ENCODE measurements at regions not wholly inside any gene's neighbourhood (a gene's known extent, or its start where the extent isn't known, plus 50 kb on each side); places are given as distances from the start of the nearest gene placed in this dataset.
"Not testable (repeated sequence)": the region's sequence is repeated elsewhere in the genome, so short reads cannot be mapped to it uniquely, and the experiment has no call there.

DNA sequence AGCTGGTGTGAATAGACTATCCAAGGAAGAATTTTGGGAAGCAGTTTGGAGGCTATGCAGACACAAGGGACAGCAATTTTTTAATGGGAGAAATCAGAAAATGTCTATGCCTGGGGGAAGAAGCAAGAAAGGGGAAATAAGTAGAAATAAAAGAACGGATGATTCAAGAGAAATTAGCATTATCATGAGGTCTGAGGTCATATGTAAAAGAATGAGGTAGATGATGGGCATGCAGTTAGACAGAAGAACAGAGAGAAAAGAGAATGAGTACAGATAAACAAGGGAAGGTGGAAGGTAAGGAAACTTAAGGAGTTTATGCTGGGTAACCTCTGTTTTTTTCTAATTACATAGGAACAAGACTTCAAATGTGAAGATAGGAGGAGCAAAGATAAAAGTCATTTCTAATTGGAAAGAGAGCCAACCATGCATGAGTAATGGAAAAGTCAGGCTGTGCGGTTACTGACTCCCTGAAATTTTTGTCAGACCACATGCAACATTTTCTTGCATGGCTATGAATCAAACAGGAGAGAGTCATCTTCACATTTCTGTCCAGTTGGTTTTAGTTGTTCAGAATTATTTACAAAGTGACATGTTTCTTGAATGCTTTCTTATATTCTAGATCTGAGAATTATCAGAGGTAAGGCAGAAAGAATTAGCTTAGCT, 101.0 kb upstream of the PIK3R1 start:
- no peak for DNase-seq

DNA sequence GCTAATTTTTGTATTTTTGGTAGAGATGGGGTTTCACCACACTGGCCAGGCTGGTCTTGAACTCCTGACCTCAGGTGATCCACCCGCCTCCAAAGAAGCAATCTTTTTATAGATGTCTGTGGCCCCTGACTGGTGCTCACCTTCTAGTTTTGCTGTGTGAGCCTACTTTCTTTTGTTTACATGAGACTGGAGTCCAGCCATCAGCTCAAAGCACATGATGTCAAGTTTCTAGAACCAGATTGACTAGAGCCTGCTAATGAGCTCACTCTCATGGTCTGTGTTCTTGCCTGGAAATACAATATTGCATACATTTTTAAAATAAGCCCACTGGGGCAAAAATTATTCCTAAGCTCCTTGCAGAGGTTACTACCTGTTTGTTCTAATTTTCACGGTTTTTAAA, 102.9 kb upstream of the PIK3R1 start:
- no peak for DNase-seq

GRCh38 chr5:68110894-68111293, 104.7 kb upstream of the PIK3R1 start:
- no peak for DNase-seq

DNA sequence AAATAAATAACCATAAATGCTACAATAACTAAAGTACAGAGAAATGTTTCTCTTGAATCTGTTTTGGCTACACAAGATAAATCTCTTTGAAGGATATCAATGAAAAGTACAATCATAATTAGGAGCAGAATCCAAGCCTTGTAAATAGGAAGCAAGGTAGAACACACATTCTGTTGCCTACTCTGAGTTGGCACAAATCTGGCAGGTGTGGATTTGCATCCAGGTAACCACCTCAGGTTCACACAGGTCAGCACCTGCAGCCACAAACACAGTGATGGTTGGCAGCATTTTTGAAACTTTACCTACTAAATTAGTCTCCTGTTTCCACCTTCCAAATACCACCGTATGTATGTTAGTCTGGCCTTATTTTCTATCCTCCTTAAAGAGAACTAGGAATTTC, 105.3 kb upstream of the PIK3R1 start:
- DNase-seq, result no peak

- DNase-seq, result not testable (repeated sequence)
Observed at GRCh38 chr5:68104217-68104616, 111.3 kb upstream of the PIK3R1 start.

DNA sequence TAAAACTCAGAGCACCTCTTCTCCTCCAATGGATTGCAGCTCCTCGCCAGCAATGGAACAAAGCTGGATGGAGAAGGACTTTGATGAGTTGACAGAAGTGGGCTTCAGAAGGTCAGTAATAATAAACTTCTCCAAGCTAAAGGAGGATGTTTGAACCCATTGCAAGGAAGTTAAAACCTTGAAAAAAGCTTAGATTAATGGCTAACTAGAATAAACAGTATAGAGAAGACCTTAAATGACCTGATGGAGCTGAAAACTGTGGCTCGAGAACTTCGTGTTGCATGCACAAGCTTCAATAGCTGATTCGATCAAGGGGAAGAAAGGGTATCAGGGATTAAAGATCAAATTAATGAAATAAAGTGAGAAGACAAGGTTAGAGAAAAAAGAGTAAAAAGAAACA, 112.3 kb upstream of the PIK3R1 start:
- DNase-seq, result not testable (repeated sequence)

DNA sequence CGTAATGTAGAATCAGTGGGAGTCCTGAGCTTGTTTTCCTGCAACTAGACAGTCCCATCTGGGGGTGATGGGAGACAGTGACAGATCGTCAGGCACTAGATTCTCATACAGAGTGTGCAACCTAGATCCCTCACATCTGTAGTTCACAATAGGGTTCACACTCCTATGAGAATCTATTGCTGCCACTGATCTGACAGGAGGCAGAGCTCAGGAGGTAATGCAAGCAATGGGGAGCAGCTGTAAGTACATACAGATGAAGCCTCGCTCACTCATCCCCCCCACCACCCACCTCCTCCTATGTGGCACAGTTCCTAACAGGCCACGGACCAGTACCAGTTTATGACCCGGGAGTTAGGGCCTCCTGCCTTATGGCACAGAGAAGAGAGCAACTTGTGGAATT, 116.2 kb upstream of the PIK3R1 start:
- DNase-seq, result no peak

DNA sequence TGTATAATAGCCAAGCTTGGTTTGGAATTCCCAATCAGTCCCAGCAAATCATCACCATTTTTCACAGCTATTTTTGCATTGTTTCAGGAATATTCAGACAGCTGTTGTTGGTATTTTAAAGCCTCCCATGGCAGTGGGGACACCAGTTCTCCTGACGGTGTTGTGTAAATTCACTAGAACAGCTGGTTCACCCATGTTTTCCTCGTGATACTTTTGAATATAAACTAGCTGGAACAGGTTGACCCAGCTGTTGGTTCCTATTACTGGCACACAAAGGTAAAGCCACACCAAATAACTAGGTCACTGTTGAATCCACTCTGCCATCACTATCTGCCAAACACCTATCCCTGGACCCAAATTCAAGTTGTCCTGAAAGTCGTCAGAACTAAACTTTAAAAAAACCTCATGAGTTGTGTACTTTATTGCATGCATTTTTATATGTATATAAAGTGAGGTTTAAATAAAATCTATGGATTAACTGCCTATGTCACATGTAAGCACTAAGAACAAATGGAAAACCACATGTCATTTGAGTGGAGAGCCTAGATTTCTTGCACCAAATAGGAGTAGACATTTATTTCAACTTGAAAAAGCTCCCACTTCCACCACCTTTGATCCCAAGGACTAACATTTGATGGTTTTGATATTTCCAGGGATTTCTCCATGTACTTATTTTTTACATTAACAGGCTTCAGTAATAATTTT, 121.9 kb upstream of the PIK3R1 start:
- no peak for DNase-seq

GRCh38 chr5:68088302-68088701, 127.3 kb upstream of the PIK3R1 start:
- no peak for DNase-seq

GRCh38 chr5:68087866-68088265, 127.7 kb upstream of the PIK3R1 start:
- DNase-seq, result no peak

GRCh38 chr5:68086857-68087256, 128.7 kb upstream of the PIK3R1 start:
- DNase-seq, result no peak

- DNase-seq, result no peak
Observed at GRCh38 chr5:68086439-68086838, 129.1 kb upstream of the PIK3R1 start.

DNA sequence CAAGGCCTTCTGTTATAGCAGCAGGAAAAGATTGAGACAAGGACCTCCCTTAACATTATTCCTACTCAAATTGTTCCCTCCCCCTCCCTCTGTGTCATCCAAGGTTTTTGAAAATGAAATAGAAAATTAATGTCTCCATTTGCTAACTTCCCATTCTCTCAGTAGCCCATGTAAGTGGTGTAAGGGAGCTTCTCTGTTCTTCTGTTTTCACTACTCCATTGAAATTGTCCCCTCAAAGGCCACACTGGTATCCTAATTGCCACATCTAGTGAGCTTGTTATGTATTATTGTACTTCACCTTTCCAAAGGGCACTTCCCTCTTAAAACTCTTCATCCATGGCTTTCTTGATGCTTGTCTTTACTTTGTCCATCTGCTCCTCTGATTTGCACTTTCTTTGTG, 131.2 kb upstream of the PIK3R1 start:
- no peak for DNase-seq

DNA sequence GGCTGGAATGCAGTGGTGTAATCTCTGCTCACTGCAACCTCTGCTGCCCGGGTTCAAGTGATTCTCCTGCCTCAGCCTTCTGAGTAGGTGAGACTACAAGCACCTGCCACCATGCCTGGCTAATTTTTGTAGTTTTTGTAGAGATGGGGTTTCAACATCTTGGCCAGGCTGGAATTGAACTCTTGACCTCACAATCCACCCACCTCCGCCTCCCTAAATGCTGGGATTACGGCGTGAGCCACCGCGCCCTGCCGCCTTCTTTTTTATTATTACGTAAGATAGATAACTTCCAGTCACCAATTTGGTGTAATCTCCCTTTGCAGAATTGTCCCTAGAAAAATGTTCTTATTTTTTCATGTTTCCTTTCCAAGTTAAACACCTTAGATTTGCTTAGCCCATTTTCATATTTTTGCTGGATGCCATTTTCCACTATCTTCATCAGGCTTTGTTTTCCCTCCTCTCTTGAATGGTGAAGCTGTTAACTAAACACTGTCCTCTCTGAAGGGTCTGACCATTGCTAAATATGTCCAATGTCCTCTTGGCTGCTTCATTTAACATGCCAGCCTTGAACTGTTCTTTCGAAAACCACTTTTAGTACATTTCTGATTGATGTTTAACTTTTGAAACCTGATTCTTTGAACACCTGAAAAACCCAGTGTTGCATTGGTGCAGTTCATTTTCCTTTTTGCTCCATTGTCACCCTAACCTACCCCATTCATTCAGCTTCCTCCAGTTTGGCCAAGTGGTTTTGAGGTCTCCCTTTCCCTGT, 135.1 kb upstream of the PIK3R1 start:
- DNase-seq, result no peak

- no peak for DNase-seq
Observed at GRCh38 chr5:68077349-68077894, 138.1 kb upstream of the PIK3R1 start.

- no peak for DNase-seq
Observed at GRCh38 chr5:68074633-68075032, 140.9 kb upstream of the PIK3R1 start.

GRCh38 chr5:68074048-68074632, 141.4 kb upstream of the PIK3R1 start:
- no peak for DNase-seq

- DNase-seq, result no peak
Observed at GRCh38 chr5:68071736-68072135, 143.8 kb upstream of the PIK3R1 start.

GRCh38 chr5:68071282-68071632, 144.3 kb upstream of the PIK3R1 start:
- DNase-seq, result no peak

- DNase-seq, result no peak
Observed at GRCh38 chr5:68070591-68071281, 144.8 kb upstream of the PIK3R1 start.

DNA sequence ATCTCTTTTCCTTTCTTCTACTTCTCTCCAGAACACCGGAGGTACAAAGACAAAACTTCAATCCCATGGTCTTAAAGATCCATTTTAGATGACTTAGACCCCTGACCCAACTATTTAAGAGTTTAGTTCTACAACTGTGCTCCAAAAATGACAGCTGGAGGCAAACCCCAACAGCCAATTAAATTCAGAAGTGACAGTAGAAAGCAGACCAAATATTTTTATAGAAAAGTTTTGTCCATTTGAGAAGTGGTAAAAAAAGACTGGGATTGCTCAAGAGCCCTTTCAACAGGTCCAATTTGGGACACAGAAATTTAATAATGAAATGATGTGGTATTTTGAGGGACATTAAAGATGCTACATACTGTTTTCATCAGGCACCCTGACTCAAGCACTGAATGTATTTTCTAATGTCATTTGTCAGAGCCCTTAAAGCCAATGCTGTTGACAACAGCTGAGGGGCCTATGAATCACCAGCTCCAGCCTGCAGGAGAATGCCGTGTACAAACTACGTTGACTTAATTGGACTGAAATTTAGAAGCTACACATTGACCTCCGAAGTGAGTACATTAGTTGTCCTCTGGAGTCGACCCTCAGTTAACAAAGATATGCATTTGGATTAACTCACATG, 147.5 kb upstream of the PIK3R1 start:
- DNase-seq, result no peak

DNA sequence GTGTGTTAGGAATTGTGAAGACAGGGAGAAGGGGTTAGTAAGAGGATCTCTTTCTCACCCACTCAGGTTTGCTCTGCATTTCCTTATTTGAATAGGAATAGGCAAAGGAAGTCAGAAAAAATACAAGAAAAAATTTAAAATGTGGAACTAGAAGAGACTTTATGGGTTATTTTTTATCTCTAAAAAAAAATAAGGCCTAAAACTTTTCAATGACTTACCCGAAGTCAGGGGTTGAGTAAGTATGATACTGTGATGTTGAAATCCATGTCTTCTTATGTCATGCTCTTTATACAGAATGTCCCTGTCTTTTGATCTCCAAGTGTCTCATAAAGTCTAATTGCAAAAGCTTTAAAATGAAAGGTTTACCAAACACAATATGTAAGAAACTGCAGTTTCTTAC, 148.3 kb upstream of the PIK3R1 start:
- no peak for DNase-seq

Data from CD4-positive, alpha-beta T cell treated with Interleukin-10 for 1 hour (primary cell).